Natural killer cell (primary cell): ENCODE measurements at regions not wholly inside any gene's neighbourhood (a gene's known extent, or its start where the extent isn't known, plus 50 kb on each side); places are given as distances from the start of the nearest gene placed in this dataset.

Experiments
- ATAC-seq, 3 donors: fragments of 150-1000 bp in 2 of 3; fragments of 200-7000 bp in 1 of 3; cut with Tn5 transposase; 1 replicate in 1 of 3; 2 replicates in 2 of 3; pipeline ENCODE4 v1.10.0; 2021; ENCODE audit warnings: mild to moderate bottlenecking in 2 of 3, moderate library complexity in 2 of 3
- DNase-seq, 2 donors: peaks; one replicate each; pipeline versions ENCODE4 v3.0.0 to v3.0.0-alpha.2; 2013 to 2021; ENCODE audit warnings: mixed read lengths in 1 of 2
- H3K27ac ChIP-seq: one replicate; pipeline ENCODE4 v1.5.1; 2013; ENCODE audit warnings: mild to moderate bottlenecking, low read length
- H3K27me3 ChIP-seq: one replicate; pipeline ENCODE4 v1.6.1; 2013; ENCODE audit warnings: low read length; ENCODE audit not compliant: control insufficient read depth, insufficient read depth
- H3K36me3 ChIP-seq: one replicate; pipeline ENCODE4 v1.6.1; 2013; ENCODE audit warnings: low read length; ENCODE audit not compliant: control insufficient read depth, insufficient read depth
- H3K4me1 ChIP-seq: one replicate; pipeline ENCODE4 v1.6.1; 2013; ENCODE audit warnings: low read length; ENCODE audit not compliant: control insufficient read depth, insufficient read depth
- H3K4me3 ChIP-seq: one replicate; pipeline ENCODE4 v1.5.1; 2013; ENCODE audit warnings: low read length
- H3K9me3 ChIP-seq: one replicate; pipeline ENCODE4 v1.6.1; 2013; ENCODE audit warnings: low read length; ENCODE audit not compliant: control insufficient read depth, insufficient read depth
- H3K27ac Mint-ChIP-seq, 2 donors: one replicate each; pipeline ENCODE4 v1.8.0; 2022; ENCODE audit warnings: mild to moderate bottlenecking in 2 of 2, mixed read lengths in 2 of 2, moderate library complexity in 1 of 2
- H3K27me3 Mint-ChIP-seq, 2 donors: one replicate each; pipeline ENCODE4 v1.8.0; 2022; ENCODE audit warnings: low read depth in 2 of 2, mixed read lengths in 2 of 2
- H3K36me3 Mint-ChIP-seq: one replicate; pipeline ENCODE4 v1.8.0; 2022; ENCODE audit warnings: mixed read lengths
- H3K4me1 Mint-ChIP-seq, 2 donors: one replicate each; pipeline ENCODE4 v1.8.0; 2022; ENCODE audit warnings: mixed read lengths in 2 of 2
- H3K4me3 Mint-ChIP-seq: one replicate; pipeline ENCODE4 v1.8.0; 2022; ENCODE audit warnings: mild to moderate bottlenecking, moderate library complexity, mixed read lengths
- H3K9me3 Mint-ChIP-seq, 2 donors: one replicate each; pipeline ENCODE4 v1.8.0; 2022; ENCODE audit warnings: mixed read lengths in 2 of 2
- WGBS: methylation state at CpG from one replicate; pipeline ENCODE4 v1.1.7; 2013; ENCODE audit warnings: missing lambda C conversion rate; ENCODE audit not compliant: insufficient coverage; 5-methylcytosine and 5-hydroxymethylcytosine counted together
- intact Hi-C: fragments of 100-400 bp; cut with micrococcal nuclease; formaldehyde crosslinking; loops from one replicate; pipeline ENCODE4 v1.14.2; 2022
- TF ChIP-seq, protein P1 (sequence below): fragments of 200-600 bp; IDR thresholded peaks from one replicate; pipeline ENCODE4 v1.8.0; 2022; ENCODE audit warnings: antibody characterized with exemption

DNA sequence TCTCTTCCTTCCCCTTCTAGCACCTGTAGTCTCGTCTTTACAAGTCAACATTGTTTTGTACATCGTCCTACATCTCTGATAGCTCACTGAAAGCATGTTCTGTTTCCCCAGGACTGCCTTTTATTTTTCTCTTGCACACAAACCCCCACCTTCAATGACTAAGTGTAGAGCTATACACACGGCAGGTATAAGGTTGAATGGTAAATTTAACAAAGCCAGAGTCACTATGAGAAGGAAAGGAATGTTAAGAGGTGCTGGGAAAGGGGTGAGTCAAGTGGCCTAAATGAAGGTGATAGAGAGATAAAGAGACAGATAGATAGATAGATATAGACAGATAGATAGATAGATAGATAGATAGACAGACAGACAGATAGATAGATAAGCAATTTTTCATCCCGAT, 134.3 kb upstream of the ATP1B1 start:
- no peaks in the 10 kb centered on the region for H3K27me3 ChIP-seq
- TF ChIP-seq, protein P1, sequence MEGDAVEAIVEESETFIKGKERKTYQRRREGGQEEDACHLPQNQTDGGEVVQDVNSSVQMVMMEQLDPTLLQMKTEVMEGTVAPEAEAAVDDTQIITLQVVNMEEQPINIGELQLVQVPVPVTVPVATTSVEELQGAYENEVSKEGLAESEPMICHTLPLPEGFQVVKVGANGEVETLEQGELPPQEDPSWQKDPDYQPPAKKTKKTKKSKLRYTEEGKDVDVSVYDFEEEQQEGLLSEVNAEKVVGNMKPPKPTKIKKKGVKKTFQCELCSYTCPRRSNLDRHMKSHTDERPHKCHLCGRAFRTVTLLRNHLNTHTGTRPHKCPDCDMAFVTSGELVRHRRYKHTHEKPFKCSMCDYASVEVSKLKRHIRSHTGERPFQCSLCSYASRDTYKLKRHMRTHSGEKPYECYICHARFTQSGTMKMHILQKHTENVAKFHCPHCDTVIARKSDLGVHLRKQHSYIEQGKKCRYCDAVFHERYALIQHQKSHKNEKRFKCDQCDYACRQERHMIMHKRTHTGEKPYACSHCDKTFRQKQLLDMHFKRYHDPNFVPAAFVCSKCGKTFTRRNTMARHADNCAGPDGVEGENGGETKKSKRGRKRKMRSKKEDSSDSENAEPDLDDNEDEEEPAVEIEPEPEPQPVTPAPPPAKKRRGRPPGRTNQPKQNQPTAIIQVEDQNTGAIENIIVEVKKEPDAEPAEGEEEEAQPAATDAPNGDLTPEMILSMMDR = no peak
- Mint-ChIP-seq H3K9me3 (no peaks in the 10 kb centered on the region), H3K4me3 (no peak overlapping the region), H3K27ac (no peak overlapping the region), H3K27me3 (peaks cover 0 to 3% of the 10 kb centered on the region in 2 donors), H3K4me1 (no peaks in the 10 kb centered on the region), H3K36me3 (no peaks in the 10 kb centered on the region)
- ATAC-seq (no peak), DNase-seq (no peak)
- H3K27ac ChIP-seq = no peak overlapping the region
- no peak overlapping the region for H3K4me3 ChIP-seq
- H3K36me3 ChIP-seq = no peaks in the 10 kb centered on the region
- WGBS = 67% methylated on average over 3 of the region's 4 CpGs
- intact Hi-C loops = no loop called here
- no peaks in the 10 kb centered on the region for H3K9me3 ChIP-seq
- no peaks in the 10 kb centered on the region for H3K4me1 ChIP-seq

DNA sequence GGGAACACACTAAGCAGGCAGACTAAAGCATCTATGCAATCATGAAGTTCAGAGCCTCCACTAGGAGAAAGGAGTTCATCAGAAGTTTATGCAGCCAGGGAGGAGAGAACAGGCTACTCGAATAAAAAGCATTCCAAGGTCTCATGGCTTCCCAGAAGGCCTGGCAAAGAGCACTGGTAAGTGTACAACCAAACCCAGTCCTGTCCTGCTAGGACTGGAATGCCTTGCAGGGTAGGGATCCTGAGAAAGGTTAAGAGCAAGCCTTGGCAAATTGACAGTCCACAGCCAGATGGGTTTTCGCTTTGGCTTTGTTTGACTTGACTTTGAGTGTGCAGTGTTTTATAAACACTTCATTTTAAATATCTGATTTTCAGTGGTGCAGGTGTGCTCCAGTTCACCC, 133.6 kb upstream of the ATP1B1 start:
- no peak overlapping the region for H3K27ac ChIP-seq
- peaks cover 0 to 3% of the 10 kb centered on the region in 2 donors for H3K27me3 Mint-ChIP-seq
- H3K4me3 Mint-ChIP-seq = no peak overlapping the region
- intact Hi-C loops = no loop called here
- H3K36me3 ChIP-seq = no peaks in the 10 kb centered on the region
- 85% methylated on average over 1 of the region's 2 CpGs for WGBS
- no peaks in the 10 kb centered on the region for H3K36me3 Mint-ChIP-seq
- TF ChIP-seq, protein P1 = no peak
- no peaks in the 10 kb centered on the region for H3K27me3 ChIP-seq
- no peaks in the 10 kb centered on the region for H3K9me3 Mint-ChIP-seq
- H3K4me3 ChIP-seq = no peak overlapping the region
- H3K27ac Mint-ChIP-seq = no peak overlapping the region
- no peaks in the 10 kb centered on the region for H3K9me3 ChIP-seq
- DNase-seq (no peak), ATAC-seq (no peak)
- no peaks in the 10 kb centered on the region for H3K4me1 Mint-ChIP-seq
- H3K4me1 ChIP-seq = no peaks in the 10 kb centered on the region

DNA sequence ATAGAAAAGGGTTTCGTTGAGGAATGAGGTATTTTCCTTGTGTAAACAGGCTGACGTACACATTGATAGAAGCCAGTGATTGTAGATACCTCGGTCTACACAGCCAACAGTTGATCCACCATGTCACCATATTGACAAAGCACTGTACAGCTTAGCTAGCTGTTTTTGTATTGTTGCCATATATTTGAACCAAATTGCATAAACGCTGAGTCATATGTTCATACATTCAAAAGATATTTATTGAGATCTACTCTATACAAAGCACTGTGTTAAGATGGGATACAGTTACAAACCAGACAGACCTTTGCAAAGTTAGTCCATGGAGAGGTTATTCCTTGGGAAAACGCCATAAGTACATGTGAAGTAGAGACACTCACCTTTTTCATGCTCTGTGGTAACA, 132.4 kb upstream of the ATP1B1 start:
- Mint-ChIP-seq H3K4me1 (no peaks in the 10 kb centered on the region), H3K27me3 (peaks cover 0 to 3% of the 10 kb centered on the region in 2 donors), H3K4me3 (no peak overlapping the region), H3K9me3 (no peaks in the 10 kb centered on the region), H3K36me3 (no peaks in the 10 kb centered on the region), H3K27ac (no peak overlapping the region)
- TF ChIP-seq, protein P1 = no peak
- DNase-seq = no peak
- no peaks in the 10 kb centered on the region for H3K36me3 ChIP-seq
- WGBS = 82% methylated on average over 2 of the region's 5 CpGs
- H3K4me1 ChIP-seq = no peaks in the 10 kb centered on the region
- H3K9me3 ChIP-seq = no peaks in the 10 kb centered on the region
- intact Hi-C loops = no loop called here
- no peaks in the 10 kb centered on the region for H3K27me3 ChIP-seq
- no peak overlapping the region for H3K27ac ChIP-seq
- H3K4me3 ChIP-seq = no peak overlapping the region
- ATAC-seq = no peak

DNA sequence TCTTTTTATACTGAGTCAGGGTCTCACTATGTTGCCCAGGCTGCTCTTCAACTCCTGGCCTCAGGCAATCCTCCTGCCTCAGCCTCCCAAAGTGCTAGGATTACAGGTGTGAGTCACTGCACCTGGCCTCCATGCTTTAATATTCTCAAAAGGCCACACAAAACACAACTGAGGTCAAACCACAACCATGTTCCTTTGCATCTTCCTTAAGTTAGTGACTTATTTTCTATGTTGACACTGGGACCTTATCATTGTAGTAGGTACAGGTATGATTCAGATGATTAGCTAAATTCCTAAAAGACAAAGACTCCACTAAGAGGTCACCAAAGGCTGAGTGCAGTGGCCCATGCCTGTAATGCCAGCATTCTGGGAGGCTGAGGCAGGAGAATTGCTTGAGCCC, 131.9 kb upstream of the ATP1B1 start:
- no peaks in the 10 kb centered on the region for H3K36me3 ChIP-seq
- H3K27ac Mint-ChIP-seq = no peak overlapping the region
- H3K4me1 ChIP-seq = no peaks in the 10 kb centered on the region
- no peak overlapping the region for H3K4me3 ChIP-seq
- H3K4me1 Mint-ChIP-seq = no peaks in the 10 kb centered on the region
- H3K9me3 ChIP-seq = no peaks in the 10 kb centered on the region
- intact Hi-C loops = no loop called here
- H3K36me3 Mint-ChIP-seq = no peaks in the 10 kb centered on the region
- DNase-seq (no peak), ATAC-seq (no peak)
- H3K27ac ChIP-seq = no peak overlapping the region
- H3K27me3 Mint-ChIP-seq = peaks cover 0 to 3% of the 10 kb centered on the region in 2 donors
- H3K4me3 Mint-ChIP-seq = no peak overlapping the region
- TF ChIP-seq, protein P1 = no peak
- no peaks in the 10 kb centered on the region for H3K9me3 Mint-ChIP-seq
- H3K27me3 ChIP-seq = no peaks in the 10 kb centered on the region
